Heart left ventricle (tissue), 16 donors: ENCODE measurements at regions not wholly inside any gene's neighbourhood (a gene's known extent, or its start where the extent isn't known, plus 50 kb on each side); places are given as distances from the start of the nearest gene placed in this dataset.
"Not testable (repeated sequence)": the region's sequence is repeated elsewhere in the genome, so short reads cannot be mapped to it uniquely, and the experiment has no call there.

ENCODE experiments used
- ATAC-seq, 4 donors: fragments of 200-7000 bp; cut with Tn5 transposase; one replicate each; pipeline ENCODE4 v1.9.1; 2020 to 2022; ENCODE audit warnings: moderate library complexity in 4 of 4, mild to moderate bottlenecking in 3 of 4, moderate number of reproducible peaks in 1 of 4
- DNase-seq, 5 donors: peaks; one replicate each; pipeline ENCODE4 v3.0.0-alpha.2; 2020
- H3K27ac ChIP-seq, 12 donors: fragments of 200-600 bp; sonication (generic) in 4 of 12; one replicate each; pipeline versions ENCODE4 v1.5.0 to v1.8.0; 2016 to 2022; ENCODE audit warnings: mild to moderate bottlenecking in 2 of 12
- H3K27me3 ChIP-seq, 9 donors: fragments of 200-600 bp; sonication (generic) in 2 of 9; one replicate each; pipeline versions ENCODE4 v1.5.1 to v1.8.0; 2016 to 2022; ENCODE audit warnings: mild to moderate bottlenecking in 3 of 9
- H3K36me3 ChIP-seq, 9 donors: fragments of 200-600 bp; sonication (generic) in 2 of 9; one replicate each; pipeline versions ENCODE4 v1.5.0 to v1.8.0; 2018 to 2022; ENCODE audit warnings: mild to moderate bottlenecking in 2 of 9
- H3K4me1 ChIP-seq, 12 donors: fragments of 200-600 bp; sonication (generic) in 4 of 12; one replicate each; pipeline versions ENCODE4 v1.5.0 to v1.8.0; 2016 to 2022; ENCODE audit warnings: mild to moderate bottlenecking in 3 of 12
- H3K4me3 ChIP-seq, 12 donors: fragments of 200-600 bp; sonication (generic) in 4 of 12; one replicate each; pipeline versions ENCODE4 v1.5.0 to v1.8.0; 2017 to 2022; ENCODE audit warnings: mild to moderate bottlenecking in 9 of 12, moderate library complexity in 4 of 12
- H3K9me3 ChIP-seq, 12 donors: fragments of 200-600 bp; sonication (generic) in 4 of 12; one replicate each; pipeline versions ENCODE4 v1.5.0 to v1.8.0; 2016 to 2022; ENCODE audit warnings: mild to moderate bottlenecking in 1 of 12
- POLR2A ChIP-seq, 2 donors: fragments of 450-650 bp; IDR thresholded peaks; one replicate each; pipeline ENCODE4 v1.6.1; 2017; ENCODE audit warnings: antibody characterized with exemption in 2 of 2, mild to moderate bottlenecking in 2 of 2, moderate library complexity in 2 of 2
- WGBS, 4 donors: extraction: QIAGEN DNeasy Blood & Tissue Kit in 2 of 4; methylation state at CpG; one replicate each; pipeline versions ENCODE4 v1.1.5 to v1.1.7; 2013 to 2018; 5-methylcytosine and 5-hydroxymethylcytosine counted together
- intact Hi-C, 10 donors: fragments of 100-400 bp; cut with DNase I; formaldehyde crosslinking; loops; one replicate each; pipeline versions ENCODE4 v1.11.1 to v1.14.2; 2022
- TF ChIP-seq, protein P1 (sequence below), 12 donors: fragments of 200-600 bp; sonication (generic) in 4 of 12; IDR thresholded peaks; one replicate each; pipeline versions ENCODE4 v1.5.0 to v1.8.0; 2018 to 2022; ENCODE audit warnings: antibody characterized with exemption in 12 of 12, mild to moderate bottlenecking in 5 of 12
- donor health status: ischemic (EF 13 %, LVEDD 7.1; RV severe dilation, severe dysfunction).
- donor health status: healthy with polysubstance abuse.
- donor health status: DM: no; HTN: yes; CAD: no.
- donor health status: DM: no; HTN: no; CAD: no.
- donor health status: ischemic (EF 25% LVEDD 6.9; RV normal size, moderate dysfunction).
- donor health status: ischemic (EF 25% LVEDD 5.7; RV mildly dilated, moderate dysfunction).
- donor health status: healthy.
- donor health status: DM: yes; HTN: yes; CAD: no.
- donor health status: ischemic (EF 35%, LVEDD 5.7; RV mildly dilated, moderate dysfunction).
- donor health status: nonischemic (EF 11% LVEDD 7.7; RV severe dilation, severe dysfunction).
- donor health status: DM: yes; HTN: yes; CAD: no.
- donor health status: PGD.
- donor health status: ischemic (EF 29% LVEDD 5.4; RV normal size, mild dysfunction).
- donor health status: nonischemic (EF 23%, LVEDD 6.1; RV moderate dilation, normal function).

DNA sequence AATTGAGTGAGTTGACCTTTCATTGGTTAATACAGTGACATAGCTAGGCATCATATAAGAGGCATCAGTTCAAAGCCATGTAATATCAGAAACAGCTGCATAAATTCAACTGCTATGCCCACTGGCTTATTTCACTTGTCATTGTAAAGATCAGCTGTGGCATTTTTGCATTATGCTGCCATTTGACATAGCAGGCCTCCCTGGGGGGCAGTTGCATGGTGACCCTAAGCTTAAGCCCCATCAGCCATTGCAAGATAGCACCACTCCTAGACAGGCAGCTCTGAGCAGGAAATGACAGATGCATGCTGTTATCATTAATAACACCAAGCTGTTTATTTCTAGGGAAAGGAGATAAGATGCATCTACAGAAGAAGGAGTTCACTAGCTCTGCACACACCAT, 233.4 kb upstream of the CNTNAP5 start:
- no peak for ATAC-seq
- Histone ChIP-seq H3K27ac (no peak overlapping the region), H3K36me3 (no peaks in the 10 kb centered on the region), H3K4me3 (no peak overlapping the region), H3K9me3 (peaks cover 0 to under 1% (median 0%) of the 10 kb centered on the region in 12 donors), H3K27me3 (no peaks in the 10 kb centered on the region), H3K4me1 (no peaks in the 10 kb centered on the region)
- intact Hi-C loops: no loop called here
- TF ChIP-seq, protein P1, sequence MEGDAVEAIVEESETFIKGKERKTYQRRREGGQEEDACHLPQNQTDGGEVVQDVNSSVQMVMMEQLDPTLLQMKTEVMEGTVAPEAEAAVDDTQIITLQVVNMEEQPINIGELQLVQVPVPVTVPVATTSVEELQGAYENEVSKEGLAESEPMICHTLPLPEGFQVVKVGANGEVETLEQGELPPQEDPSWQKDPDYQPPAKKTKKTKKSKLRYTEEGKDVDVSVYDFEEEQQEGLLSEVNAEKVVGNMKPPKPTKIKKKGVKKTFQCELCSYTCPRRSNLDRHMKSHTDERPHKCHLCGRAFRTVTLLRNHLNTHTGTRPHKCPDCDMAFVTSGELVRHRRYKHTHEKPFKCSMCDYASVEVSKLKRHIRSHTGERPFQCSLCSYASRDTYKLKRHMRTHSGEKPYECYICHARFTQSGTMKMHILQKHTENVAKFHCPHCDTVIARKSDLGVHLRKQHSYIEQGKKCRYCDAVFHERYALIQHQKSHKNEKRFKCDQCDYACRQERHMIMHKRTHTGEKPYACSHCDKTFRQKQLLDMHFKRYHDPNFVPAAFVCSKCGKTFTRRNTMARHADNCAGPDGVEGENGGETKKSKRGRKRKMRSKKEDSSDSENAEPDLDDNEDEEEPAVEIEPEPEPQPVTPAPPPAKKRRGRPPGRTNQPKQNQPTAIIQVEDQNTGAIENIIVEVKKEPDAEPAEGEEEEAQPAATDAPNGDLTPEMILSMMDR (IDR thresholded peaks at IDR 0.05): no peak
- no peak for TF ChIP-seq POLR2A (IDR thresholded peaks at IDR 0.05)
- no peak for DNase-seq

DNA sequence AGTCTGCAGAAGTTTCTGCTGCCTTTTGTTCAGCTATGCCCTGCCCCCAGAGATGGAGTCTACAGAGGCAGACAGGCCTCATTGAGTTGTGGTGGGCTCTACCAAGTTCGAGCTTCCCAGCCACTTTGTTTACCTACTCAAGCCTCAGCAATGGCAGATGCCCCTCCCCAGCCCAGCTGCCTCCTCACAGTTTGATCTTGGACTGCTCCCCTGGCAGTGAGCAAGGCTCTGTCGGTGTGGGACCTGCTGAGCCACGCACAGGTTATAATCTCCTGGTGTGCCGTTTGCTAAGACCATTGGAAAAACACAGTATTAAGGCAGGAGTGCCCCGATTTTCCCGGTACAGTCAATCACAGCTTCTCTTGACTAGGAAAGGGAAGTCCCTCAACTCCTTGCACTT, 221.0 kb upstream of the CNTNAP5 start:
- peak in 1 of 5 donors; percentile 35 for DNase-seq
- WGBS, 4 donors: 79 to 90% (median 82%) methylated on average over 6 of the region's 6 CpGs
- intact Hi-C loops, ATAC-seq, H3K4me1 ChIP-seq, H3K4me3 ChIP-seq, H3K36me3 ChIP-seq, H3K27ac ChIP-seq, H3K27me3 ChIP-seq: not testable (repeated sequence)
- H3K9me3 ChIP-seq: peaks cover 0 to 46% (median 7%) of the 10 kb centered on the region in 12 donors

DNA sequence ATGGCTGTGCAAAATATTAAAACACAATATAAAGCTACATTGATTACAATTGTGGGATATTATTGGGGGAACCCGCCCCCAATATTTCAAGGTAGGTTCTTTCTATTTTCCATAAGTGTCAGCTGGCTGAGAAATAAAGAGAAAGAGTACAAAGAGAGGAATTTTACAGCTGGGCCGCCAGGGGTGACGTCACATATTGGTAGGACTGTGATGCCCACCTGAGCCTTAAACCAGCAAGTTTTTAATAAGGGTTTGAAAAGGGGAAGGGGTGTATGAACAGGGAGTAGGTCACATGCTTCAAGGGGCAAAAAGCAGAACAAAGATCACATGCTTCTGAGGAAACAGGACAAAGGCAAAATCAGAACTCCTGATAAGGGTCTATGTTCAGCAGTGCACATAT, 219.3 kb upstream of the CNTNAP5 start:
- H3K4me3 ChIP-seq, H3K4me1 ChIP-seq, H3K27ac ChIP-seq, ATAC-seq, intact Hi-C loops, H3K27me3 ChIP-seq, H3K36me3 ChIP-seq, DNase-seq: not testable (repeated sequence)
- peaks cover 0 to 57% (median 13%) of the 10 kb centered on the region in 12 donors for H3K9me3 ChIP-seq
- WGBS, 4 donors: 68 to 79% (median 76%) methylated on average over 3 of the region's 3 CpGs

DNA sequence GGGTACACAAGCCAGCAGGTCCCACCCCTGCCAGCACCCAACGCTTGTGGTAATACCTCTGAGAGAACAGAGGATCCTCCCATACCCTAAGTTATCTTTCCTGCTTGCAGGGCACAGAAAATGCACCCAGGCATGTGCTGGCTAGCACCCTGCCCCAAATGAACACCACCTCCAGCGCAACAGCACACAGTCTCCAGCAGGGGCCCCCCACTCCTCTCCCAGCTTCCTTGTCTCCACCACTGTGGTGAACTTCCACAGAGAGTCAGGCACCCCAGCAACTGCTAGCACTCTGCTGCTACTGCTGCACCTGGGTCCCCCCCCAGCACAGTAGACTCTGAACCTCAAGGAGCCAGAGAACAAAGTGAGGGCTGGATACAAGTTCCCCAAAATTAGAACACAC, 216.8 kb upstream of the CNTNAP5 start:
- 82 to 94% (median 90%) methylated on average over 2 of the region's 2 CpGs for WGBS, 4 donors
- intact Hi-C loops: no loop called here
- Histone ChIP-seq H3K4me1 (no peaks in the 10 kb centered on the region), H3K4me3 (no peak overlapping the region), H3K9me3 (peaks cover 0 to 44% (median 13%) of the 10 kb centered on the region in 12 donors), H3K36me3 (no peaks in the 10 kb centered on the region), H3K27ac (no peak overlapping the region), H3K27me3 (no peaks in the 10 kb centered on the region)
- DNase-seq: peak in 1 of 5 donors; percentile 12
- no peak for TF ChIP-seq POLR2A (IDR thresholded peaks at IDR 0.05)
- TF ChIP-seq, protein P1 (IDR thresholded peaks at IDR 0.05): no peak
- ATAC-seq: no peak

DNA sequence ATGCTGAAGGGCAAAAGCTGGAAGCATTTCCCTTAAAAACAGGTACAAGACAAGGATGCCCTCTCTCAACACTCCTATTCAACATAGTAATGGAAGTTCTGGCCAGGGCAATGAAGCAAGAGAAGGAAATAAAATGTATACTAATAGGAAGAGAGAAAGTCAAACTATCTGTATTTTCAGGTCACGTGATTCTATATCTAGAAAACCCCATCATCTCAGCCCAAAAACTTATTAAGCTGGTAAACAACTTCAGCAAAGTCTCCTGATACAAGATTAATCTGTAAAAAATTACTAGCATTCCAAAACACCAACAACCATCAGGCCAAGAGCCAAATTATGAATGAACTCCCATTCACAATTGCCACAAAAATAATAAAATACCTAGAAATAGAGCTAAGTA, 213.2 kb upstream of the CNTNAP5 start:
- TF ChIP-seq, protein P1 (IDR thresholded peaks at IDR 0.05): no peak
- no peak for TF ChIP-seq POLR2A (IDR thresholded peaks at IDR 0.05)
- Histone ChIP-seq H3K27me3 (no peaks in the 10 kb centered on the region), H3K27ac (no peak overlapping the region), H3K4me1 (no peaks in the 10 kb centered on the region), H3K36me3 (no peaks in the 10 kb centered on the region), H3K4me3 (no peak overlapping the region), H3K9me3 (peaks cover 0 to 24% (median 10%) of the 10 kb centered on the region in 12 donors)
- ATAC-seq (no peak), DNase-seq (no peak)
- 73 to 85% (median 83%) methylated on average over 1 of the region's 1 CpG for WGBS, 4 donors
- intact Hi-C loops: no loop called here
